Stimulated activated CD4-positive, alpha-beta T cell treated with anti-CD3 and anti-CD28 coated beads, TNF-alpha, amount 100 ng/mL, for 4 hours (primary cell): ENCODE measurements at regions not wholly inside any gene's neighbourhood (a gene's known extent, or its start where the extent isn't known, plus 50 kb on each side); places are given as distances from the start of the nearest gene placed in this dataset.

ENCODE experiments used
- DNase-seq, 3 experiments: peaks; one replicate each; pipeline ENCODE4 v3.0.0-alpha.2; 2020; ENCODE audit warnings: low read depth in 3 of 3

DNA sequence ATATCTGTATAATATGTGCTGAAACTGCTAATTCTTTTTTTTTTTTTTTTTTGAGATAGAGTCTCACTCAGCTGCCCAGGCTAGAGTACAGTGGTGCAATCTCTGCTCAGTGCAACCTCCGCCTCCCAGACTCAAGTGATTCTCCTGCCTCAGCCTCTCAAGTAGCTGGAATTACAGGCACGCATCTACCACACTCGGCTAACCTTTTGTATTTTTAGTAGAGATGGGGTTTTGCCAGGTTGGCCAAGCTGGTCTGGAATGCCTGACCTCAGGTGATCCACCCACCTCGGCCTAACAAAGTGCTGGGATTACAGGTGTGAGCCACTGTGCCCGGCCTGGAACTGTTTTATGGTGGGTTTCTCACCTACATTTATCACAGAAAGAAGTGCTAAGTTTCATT, 307.8 kb upstream of the STT3B start:
- DNase-seq: no peak

- DNase-seq: no peak
Observed at GRCh38 chr3:31225923-31226322, 306.8 kb upstream of the STT3B start.

GRCh38 chr3:31226346-31226745, 306.4 kb upstream of the STT3B start:
- DNase-seq: no peak

DNA sequence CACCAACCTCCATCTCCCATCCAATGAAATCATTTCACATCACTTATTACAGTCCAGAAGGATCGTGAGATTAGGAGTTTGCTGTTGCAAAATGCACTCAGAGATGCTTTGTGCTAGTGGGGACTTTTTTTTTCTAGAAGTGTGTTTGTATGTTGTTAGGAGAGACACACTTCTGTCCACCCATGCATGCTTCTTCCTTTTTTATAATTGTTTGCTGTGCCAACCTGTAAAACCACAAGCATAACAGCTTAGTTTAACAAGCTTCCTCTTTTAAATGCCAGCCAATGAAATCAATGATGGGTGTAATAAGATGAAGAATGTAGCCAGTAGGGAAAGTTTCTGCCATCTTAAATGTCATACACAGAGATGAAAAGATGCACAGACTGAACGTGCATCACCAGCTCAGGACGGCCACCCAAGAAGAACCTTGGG, 305.6 kb upstream of the STT3B start:
- no peak for DNase-seq

GRCh38 chr3:31230425-31231223, 302.1 kb upstream of the STT3B start:
- no peak for DNase-seq

GRCh38 chr3:31232055-31233025, 300.4 kb upstream of the STT3B start:
- no peak for DNase-seq

GRCh38 chr3:31234145-31234544, 298.6 kb upstream of the STT3B start:
- DNase-seq: no peak

DNA sequence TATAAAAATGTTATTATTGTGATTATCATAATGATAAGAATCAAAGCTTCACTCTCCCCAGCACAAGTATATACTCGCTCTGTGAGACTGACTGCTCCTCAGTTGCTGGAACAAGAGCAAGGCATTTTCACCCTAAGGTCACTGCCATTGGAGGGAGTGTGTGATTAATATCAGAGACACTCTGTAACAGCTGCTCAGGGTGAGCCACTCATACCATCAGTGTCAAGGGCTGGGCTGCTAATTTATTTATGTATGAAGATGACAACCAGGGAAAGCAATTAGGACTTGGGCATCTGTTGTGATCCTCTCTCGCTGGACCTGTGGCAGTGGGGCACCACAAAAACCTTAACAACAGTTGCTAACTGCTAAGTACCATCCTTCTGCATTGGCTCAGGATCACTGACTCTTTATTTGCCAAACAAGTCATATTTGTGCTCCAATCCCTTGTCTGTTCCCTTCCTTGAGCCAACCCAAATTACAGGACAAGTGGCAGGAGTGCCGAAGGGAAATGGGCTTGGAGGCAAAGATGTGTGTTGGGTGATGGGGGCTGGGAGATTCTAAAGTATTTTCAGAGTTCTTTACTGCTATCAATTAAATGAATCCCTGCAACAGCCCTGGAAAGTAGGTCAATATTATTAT, 297.5 kb upstream of the STT3B start:
- no peak for DNase-seq

GRCh38 chr3:31237887-31238286, 294.8 kb upstream of the STT3B start:
- no peak for DNase-seq

- DNase-seq: no peak
Observed at GRCh38 chr3:31240013-31240412, 292.7 kb upstream of the STT3B start.

DNA sequence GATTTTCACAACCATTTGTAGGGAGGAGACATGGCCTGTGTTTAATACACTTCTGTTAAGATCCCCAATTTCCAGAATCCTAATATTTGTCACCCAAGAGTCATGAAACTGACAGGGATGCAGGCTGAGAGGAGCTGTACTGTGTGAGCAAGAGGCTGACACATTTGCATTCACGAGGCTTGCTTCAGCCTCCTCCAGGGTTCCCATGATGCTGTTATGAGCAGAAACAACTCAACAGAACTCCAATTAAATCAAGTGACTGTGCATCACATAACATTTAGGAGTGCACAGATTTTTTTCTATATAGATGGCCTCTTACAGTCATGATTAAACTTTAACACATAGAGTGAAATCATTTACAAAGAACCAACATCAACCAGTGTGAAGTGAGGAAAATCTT, 292.3 kb upstream of the STT3B start:
- no peak for DNase-seq

DNA sequence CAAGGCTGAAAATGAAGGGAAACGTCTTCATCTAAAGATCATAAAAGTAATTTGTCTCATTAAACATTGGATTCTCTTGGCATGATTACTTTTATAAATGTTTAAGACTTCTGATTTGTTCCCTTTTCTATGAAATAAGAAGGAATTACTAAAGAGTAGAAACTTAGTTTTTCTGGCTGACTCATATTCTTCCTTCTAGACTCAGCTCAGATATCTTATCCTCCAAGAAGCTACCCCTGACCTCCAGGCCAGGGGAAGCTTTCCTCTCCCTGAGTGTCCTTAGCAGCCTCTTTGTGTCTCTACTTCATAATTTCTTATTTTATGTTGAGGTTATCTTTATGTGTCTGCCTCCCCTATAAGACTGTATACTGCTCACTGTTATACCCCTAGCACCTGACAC, 291.9 kb upstream of the STT3B start:
- no peak for DNase-seq

DNA sequence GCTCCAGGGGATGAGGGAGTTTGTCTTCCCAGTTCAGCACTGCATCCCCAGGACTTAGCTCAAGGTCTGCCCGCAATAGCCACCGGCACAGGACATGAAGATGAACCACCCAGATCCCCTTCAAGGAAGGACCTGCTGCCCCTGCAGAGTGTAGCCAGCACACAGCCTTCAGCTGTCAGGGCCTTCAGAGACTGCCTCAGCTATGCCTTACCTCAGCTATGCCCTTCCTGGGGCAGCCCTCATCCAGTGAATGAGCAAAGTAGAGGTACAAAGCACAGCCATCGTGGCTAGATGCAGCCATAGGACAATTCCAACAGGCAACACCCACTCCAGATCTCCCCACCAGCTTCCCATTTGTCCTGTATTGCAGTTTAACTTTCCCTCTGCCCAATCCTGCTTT, 291.2 kb upstream of the STT3B start:
- no peak for DNase-seq

DNA sequence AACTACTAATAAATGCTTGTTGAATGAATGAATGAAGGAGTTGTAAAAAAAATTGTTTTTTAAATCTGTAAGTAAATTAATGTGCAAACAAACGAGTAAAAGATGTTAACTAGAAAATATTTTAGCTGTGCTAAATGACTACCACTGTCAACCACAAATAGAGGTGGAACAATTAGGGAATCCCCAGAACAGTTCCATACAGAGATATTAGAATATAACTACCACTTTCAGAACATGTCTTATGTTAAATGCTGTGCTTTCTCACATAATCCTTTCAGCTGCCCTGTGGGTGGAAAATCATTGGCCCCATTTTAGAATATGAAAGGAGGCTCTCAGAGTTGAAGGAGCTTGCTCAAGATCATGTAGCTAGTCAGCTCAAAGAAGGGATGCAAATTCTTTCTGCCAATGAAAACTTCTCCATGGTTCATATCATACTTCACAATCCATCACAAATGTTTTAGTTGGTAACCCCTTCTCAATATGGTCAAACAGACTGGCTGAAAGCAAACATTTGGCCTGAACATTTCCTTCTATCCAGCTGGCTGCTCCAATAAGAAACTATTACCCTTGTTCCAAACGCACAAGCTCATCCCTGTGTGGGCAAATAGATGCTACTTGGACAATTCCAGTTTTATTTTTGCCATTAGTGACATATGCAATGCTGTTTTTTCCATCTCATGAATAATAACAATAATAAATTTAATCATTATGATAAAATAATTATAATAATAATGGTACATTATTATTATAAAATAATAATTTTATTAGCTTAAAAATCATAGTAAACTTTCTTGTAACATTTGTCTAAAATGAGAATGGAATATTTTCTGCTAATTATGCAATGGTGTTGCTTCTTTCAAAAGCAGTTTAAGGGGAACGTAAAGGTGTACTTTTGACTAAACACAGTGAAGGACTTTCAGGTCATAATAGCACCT, 290.4 kb upstream of the STT3B start:
- DNase-seq: no peak

GRCh38 chr3:31244929-31245817, 287.6 kb upstream of the STT3B start:
- no peak for DNase-seq

GRCh38 chr3:31246293-31247062, 286.2 kb upstream of the STT3B start:
- DNase-seq: no peak

DNA sequence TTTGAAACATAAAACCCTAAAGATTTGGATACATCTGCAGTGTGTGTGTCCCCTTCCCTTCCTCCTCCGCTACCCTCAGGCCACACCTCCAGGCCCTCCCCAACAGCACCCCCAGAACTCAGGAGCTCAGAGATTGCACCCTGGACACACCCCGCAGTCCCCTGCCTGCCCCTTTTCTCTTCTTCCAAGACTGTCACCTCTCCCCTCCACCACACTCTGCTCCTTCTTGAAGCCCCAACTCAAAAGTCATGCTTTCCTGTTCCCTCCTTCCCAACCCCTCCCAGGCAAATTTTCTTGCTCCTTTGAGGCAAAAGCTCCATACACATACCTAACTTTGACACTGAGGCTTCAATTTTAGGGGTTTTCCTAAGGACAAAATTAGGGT, 285.7 kb upstream of the STT3B start:
- no peak for DNase-seq

DNA sequence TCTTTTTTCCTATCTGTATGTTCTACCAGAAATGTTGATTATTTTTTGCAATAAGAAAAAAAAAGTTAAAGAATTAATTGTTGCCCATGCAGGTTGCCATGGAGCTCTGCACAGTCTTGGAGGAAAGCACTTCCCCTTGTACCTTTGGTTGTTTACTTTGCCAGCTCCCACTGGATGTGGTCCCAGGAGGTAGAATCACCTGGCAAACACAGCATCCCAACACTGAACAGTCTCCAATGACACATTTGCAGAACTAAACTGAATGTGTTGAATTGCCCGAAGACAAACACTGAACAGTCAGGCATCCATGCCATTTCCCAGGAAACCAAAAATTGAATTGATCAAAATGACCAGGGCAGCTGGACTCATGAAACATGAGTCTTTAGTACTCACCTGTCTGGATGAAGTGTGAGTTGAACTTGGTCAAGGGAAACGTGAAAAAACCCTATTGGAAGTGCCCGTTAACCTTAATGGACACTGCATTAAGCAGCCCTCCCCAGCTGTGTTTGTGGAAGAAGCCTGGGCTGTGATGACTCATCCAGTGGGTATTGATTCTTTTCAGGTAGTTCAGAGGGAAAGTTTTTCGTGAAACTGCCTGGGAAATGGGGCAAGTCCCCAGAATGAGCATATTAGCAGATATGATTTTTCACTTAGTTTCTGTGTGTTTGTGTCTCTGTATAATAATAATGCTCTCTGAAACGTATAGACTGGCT, 284.7 kb upstream of the STT3B start:
- DNase-seq: no peak

GRCh38 chr3:31248563-31248992, 284.1 kb upstream of the STT3B start:
- DNase-seq: no peak
